ENCODE measurements at regions not wholly inside any gene's neighbourhood (a gene's known extent, or its start where the extent isn't known, plus 50 kb on each side); places are given as distances from the start of the nearest gene placed in this dataset.
A peak's percentile ranks its signal among the peaks of the same experiment; 100 is the strongest.

DNA sequence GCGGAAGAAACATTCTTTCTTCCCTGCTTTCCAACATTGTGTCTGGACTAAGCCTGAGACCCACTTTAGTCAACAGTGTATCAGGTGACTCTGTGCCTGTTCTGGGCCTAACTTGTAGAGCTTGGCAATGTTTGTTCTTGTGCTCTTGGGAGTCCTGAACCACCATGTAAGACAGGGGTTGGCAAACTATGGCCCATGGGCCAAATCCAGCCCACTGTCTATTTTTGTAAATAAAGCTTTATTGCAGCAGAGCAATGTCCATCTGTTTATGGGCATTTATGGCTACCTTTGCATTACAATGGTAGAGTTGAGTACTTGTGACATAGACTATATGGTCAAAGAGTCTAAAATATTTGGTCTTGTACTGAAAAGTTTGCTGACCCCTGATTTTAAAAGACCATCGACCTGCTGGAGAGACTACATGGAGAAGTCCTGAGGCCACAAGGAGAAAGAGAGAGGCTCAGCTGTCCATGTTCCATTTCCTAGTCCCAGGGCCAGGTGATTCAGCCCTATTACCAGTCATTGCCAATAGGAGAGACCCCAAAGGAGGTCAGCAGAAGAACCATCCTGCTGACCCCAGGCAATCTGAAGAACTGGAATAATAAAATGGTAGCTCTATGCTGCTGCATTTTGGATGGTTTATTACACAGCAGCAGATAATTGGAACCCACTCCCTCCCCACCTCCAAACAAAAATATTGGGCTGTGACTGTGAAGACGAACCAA lies 211.3 kb downstream of the AUH start:
- TF ChIP-seq, protein P1, sequence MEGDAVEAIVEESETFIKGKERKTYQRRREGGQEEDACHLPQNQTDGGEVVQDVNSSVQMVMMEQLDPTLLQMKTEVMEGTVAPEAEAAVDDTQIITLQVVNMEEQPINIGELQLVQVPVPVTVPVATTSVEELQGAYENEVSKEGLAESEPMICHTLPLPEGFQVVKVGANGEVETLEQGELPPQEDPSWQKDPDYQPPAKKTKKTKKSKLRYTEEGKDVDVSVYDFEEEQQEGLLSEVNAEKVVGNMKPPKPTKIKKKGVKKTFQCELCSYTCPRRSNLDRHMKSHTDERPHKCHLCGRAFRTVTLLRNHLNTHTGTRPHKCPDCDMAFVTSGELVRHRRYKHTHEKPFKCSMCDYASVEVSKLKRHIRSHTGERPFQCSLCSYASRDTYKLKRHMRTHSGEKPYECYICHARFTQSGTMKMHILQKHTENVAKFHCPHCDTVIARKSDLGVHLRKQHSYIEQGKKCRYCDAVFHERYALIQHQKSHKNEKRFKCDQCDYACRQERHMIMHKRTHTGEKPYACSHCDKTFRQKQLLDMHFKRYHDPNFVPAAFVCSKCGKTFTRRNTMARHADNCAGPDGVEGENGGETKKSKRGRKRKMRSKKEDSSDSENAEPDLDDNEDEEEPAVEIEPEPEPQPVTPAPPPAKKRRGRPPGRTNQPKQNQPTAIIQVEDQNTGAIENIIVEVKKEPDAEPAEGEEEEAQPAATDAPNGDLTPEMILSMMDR (IDR thresholded peaks at IDR 0.05; ENCODE audit: insufficient read depth, low read depth, low read length, missing control alignments), result no peak
- no peak for DNase-seq (ENCODE audit: low read depth)
- no peak overlapping the region for H3K4me3 ChIP-seq (ENCODE audit: low read length)

DNA sequence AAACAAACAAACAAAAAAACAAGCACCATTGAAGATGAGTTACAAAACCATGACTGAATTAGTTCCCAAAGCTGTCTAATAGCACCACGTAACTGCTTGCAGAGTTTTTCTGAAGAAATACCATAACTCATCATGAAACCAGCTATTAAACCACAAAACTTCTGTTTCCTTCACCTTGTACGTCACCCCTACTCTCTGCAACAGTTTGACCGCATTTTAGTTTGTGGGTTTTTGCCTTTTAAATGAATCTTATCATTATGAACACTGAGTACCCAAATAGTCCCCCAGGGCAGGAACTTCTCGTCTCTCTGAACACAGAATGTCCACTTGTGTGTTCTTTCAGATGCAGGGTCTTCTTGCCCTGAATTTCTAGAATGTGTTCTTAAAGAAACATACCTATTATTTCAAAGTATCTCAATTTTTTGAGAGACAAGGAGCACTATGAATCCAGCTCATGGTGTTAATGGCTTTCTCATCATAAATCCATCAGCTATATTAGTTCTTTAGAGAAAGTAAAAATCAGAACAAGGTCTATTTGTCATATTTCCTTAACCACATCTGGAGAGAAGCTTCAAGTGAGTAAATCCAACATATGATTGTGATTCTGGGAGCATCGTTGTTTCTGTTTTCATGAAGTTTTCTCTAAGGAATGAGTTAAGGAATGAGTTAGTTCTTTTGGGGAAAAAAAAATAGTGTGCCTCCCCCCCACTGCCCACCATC lies 210.6 kb downstream of the AUH start:
- H3K4me3 ChIP-seq (ENCODE audit: low read length), result no peak overlapping the region
- TF ChIP-seq, protein P1 (IDR thresholded peaks at IDR 0.05; ENCODE audit: insufficient read depth, low read depth, low read length, missing control alignments), result no peak
- peak; percentile 63 for DNase-seq (ENCODE audit: low read depth)

DNA sequence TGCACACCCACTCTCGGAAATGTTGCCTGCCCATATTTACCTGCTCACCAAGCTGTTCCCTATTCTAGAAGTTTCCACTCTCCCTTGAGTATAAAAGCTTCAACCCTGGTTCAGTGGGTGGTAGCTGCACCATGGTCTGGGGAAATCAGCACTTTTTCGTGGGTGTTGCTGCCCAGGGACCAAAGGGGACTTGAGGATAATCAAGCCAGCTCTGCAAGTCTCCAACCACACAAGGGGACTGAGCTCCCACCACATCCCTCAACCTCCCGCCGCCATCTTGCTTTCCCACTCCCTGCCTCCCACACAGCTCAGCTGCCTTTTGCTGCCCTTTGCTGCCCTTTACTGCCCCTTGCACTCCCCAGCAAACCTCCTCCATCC lies 210.0 kb downstream of the AUH start:
- TF ChIP-seq, protein P1 (IDR thresholded peaks at IDR 0.05; ENCODE audit: insufficient read depth, low read depth, low read length, missing control alignments), result no peak
- DNase-seq (ENCODE audit: low read depth), result no peak
- no peak overlapping the region for H3K4me3 ChIP-seq (ENCODE audit: low read length)

DNA sequence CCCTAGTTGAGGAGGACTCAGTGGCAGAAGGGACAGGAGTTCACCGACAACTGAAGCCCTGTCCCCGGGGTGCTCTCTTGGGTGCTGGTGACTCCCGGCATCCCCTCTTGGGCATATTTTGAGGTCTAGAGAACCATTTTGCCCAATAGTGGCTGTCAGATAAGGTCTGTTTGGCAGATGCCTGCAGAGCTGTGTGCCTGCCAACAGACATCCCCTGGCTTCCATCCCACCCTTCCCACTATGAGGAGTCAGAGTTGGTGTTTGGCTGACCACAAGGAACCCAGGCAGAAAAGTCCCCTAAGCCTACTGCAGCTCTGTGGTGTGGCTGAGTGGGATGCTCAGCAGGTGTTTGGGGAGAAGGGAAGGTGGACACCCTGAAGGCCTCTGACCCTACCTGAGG lies 207.0 kb downstream of the AUH start:
- TF ChIP-seq, protein P1 (IDR thresholded peaks at IDR 0.05; ENCODE audit: insufficient read depth, low read depth, low read length, missing control alignments), result no peak
- no peak for DNase-seq (ENCODE audit: low read depth)
- H3K4me3 ChIP-seq (ENCODE audit: low read length), result no peak overlapping the region

DNA sequence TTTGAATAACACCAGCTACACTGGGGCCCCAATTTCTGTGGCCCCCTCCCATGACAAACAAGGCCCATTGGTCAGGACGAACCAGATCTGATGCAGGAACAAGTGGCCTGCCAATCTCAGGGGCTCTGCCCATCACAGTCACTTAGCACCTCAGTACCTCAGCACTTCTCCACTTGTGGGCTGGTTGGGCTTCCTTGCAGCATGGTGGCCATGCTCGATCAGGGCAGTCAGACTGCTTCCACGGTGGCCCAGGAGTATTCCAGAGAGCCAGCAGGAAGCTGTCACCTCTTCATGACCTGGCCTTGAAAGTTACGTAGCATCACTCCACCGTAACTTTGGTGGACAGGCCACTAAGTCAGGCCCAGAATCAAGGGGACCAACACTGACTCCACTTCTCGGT lies 206.5 kb downstream of the AUH start:
- TF ChIP-seq, protein P1 (IDR thresholded peaks at IDR 0.05; ENCODE audit: insufficient read depth, low read depth, low read length, missing control alignments), result no peak
- no peak overlapping the region for H3K4me3 ChIP-seq (ENCODE audit: low read length)
- DNase-seq (ENCODE audit: low read depth), result no peak

DNA sequence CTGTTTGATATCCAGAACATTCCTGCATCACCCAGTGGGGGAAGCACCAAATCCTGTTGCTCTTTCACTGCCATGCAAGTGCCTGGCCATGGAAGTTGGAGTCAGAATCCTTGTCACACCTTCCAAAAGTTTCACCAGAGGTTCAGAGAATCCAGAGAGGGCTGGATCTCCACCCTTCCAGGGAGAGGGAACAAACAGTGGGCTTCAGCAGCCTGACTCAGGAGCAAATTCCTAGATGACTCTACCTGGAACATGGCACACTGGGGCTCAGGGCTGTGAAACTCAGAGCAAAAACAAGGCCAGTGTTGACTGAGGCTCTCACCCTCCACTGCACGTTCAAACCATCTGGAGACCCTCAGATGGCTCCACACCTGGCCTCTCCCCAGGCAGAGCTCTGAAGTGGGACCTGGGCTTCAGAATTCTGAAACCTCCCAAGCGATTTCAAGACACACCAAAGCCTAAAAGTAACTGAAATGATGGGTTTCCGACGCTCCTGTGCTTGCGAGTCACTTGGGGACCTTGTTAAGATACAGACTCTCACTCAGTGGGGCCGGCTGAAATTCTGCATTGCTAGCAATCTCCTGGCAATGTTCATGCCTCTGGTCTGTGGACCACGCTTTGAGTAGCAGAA lies 205.9 kb downstream of the AUH start:
- H3K4me3 ChIP-seq (ENCODE audit: low read length), result no peak overlapping the region
- DNase-seq (ENCODE audit: low read depth), result no peak
- TF ChIP-seq, protein P1 (IDR thresholded peaks at IDR 0.05; ENCODE audit: insufficient read depth, low read depth, low read length, missing control alignments), result no peak

Data from epithelial cell of esophagus (primary cell).